Coronary artery (tissue), 2 donors: ENCODE measurements at regions not wholly inside any gene's neighbourhood (a gene's known extent, or its start where the extent isn't known, plus 50 kb on each side); places are given as distances from the start of the nearest gene placed in this dataset.

Experiments used
- DNase-seq: peaks from one replicate; pipeline ENCODE4 v3.0.0-alpha.2; 2017; ENCODE audit warnings: low spot score
- H3K27ac ChIP-seq, 2 donors: fragments of 200-600 bp; sonication (generic); one replicate each; pipeline ENCODE4 v1.5.1; 2016 to 2019
- H3K4me3 ChIP-seq: fragments of 200-600 bp; sonication (generic); 2 replicates; pipeline ENCODE4 v1.5.1; 2016; ENCODE audit warnings: mild to moderate bottlenecking, moderate library complexity
- CTCF ChIP-seq: fragments of 200-600 bp; sonication (generic); IDR thresholded peaks from one replicate; pipeline ENCODE4 v1.5.1; 2019; ENCODE audit warnings: antibody characterized with exemption

DNA sequence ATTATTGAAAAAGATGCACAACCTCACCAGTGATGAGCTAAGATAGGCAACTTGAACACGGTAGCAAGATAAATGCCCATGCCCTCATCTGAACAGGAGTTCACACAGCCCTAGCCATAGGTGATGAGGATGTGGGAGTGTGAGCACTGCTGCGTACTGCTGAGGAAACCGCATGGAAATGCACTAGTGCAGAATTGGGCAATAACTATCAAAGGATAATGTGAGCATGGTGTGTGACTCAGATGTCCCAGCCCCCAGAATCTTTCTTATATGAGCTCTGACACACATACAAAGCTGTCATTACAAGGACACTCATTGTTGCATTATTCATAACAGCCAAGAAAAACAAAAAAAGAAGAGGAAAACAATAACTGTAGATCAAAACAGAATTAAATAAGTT, 521.2 kb downstream of the IRX1 start:
- DNase-seq = no peak
- no peak overlapping the region for H3K4me3 ChIP-seq
- H3K27ac ChIP-seq = no peak overlapping the region
- no peak for TF ChIP-seq CTCF

DNA sequence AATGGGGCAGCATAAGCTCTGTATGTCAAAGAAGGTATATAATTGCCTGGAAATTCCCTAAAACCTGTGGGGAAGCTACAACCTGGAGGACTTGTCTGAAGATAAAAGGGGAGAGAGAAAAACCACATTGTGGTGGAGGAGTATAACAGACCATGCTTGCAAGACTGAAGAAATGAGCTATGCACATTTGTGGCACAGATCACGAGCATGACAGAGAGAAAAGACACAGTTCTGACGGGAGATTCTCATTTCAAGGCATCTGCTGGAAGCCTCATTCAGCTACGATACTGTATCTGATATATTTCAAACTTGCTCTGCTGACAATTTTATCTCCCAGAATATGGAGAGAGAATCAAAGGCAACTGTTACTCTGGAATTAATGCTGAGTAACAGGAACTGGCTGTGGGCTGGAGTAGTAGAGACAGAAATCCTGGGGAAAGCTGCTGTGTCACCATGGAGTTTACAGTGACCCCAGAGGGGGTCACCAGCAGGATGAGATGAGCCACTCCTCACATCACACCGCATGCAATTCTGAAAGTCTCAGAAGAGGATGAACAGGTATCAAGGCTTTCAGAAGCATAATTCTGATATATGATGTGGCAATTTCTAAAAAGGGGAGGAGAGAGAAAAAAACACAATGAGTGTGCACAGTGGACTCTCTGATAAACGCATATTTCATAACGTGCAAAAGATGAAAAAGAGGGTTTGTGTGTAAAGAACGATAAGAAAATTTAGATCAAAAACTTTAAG, 528.8 kb downstream of the IRX1 start:
- H3K27ac ChIP-seq = no peak overlapping the region
- H3K4me3 ChIP-seq = no peak overlapping the region
- TF ChIP-seq CTCF = no peak
- no peak for DNase-seq

GRCh38 chr5:4128994-4129393, 533.4 kb downstream of the IRX1 start:
- Histone ChIP-seq H3K4me3 (no peak overlapping the region), H3K27ac (no peak overlapping the region)
- DNase-seq = no peak
- TF ChIP-seq CTCF = no peak

GRCh38 chr5:4129523-4129922, 533.9 kb downstream of the IRX1 start:
- DNase-seq = no peak
- H3K4me3 ChIP-seq = no peak overlapping the region
- no peak for TF ChIP-seq CTCF
- no peak overlapping the region for H3K27ac ChIP-seq

DNA sequence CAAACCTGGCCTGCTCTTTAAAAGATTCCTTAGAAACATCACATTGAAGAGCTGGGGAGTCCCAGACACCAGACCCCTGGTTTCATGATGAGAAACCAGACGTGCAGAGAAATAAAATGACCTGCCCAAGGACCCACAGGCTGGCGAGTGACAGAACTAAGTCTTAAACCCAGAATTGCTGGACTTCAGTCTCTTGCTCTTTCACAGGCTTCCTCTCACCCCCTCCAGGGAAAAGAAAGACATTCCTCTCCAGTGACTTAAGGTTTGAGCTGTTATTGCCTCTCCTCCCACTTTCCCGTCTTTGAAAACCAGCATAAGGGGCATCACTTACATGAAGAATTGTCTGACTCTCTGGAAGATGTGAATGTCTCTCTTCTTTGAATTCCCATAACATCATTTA, 535.2 kb downstream of the IRX1 start:
- TF ChIP-seq CTCF = no peak
- Histone ChIP-seq H3K27ac (no peak overlapping the region), H3K4me3 (no peak overlapping the region)
- DNase-seq = no peak

- no peak overlapping the region for H3K27ac ChIP-seq
- TF ChIP-seq CTCF = no peak
- DNase-seq = no peak
- no peak overlapping the region for H3K4me3 ChIP-seq
Measured at GRCh38 chr5:4137781-4138180, 542.1 kb downstream of the IRX1 start.

DNA sequence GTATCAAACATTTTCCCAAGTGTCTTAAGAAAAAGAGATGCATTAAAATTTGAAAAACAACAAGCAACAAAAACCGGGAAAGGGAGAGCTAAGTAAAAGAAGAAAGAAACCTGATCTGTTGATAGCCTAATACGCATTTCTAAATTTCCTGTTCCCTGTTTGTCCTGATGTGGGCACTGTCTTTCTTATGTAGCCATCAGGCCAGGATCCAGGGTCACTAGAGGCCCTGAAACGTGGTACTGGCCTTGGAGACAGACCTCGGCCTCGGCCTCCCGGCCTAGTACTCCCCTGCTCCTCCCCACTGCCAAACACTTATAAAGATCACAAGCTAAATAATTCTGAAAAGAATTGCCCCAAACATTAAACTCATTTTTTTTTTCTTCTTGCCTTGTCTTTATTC, 547.2 kb downstream of the IRX1 start:
- no peak for DNase-seq
- TF ChIP-seq CTCF = no peak
- no peak overlapping the region for H3K27ac ChIP-seq

More for the DNA sequence above, 547.2 kb downstream of the IRX1 start:
- no peak overlapping the region for H3K4me3 ChIP-seq
